GM21526 (cell line): ENCODE measurements at regions not wholly inside any gene's neighbourhood (a gene's known extent, or its start where the extent isn't known, plus 50 kb on each side); places are given as distances from the start of the nearest gene placed in this dataset.
"Not testable (repeated sequence)": the region's sequence is repeated elsewhere in the genome, so short reads cannot be mapped to it uniquely, and the experiment has no call there.

Experiments
- ATAC-seq: cut with Tn5 transposase; IDR thresholded peaks from one replicate; pipeline ENCODE4 v1.9.1; 2021; ENCODE audit warnings: moderate library complexity; ENCODE audit not compliant: unreplicated experiment, low FRiP score

GRCh38 chr14:38363217-38363616 is 107.3 kb upstream of the CLEC14A start:
- no peak for ATAC-seq

GRCh38 chr14:38357557-38357956 is 101.7 kb upstream of the CLEC14A start:
- ATAC-seq: no peak

- ATAC-seq: not testable (repeated sequence)
Observed at GRCh38 chr14:38355473-38355872, 99.6 kb upstream of the CLEC14A start.

- no peak for ATAC-seq
Observed at GRCh38 chr14:38350102-38350501, 94.2 kb upstream of the CLEC14A start.

GRCh38 chr14:38342803-38343202 is 86.9 kb upstream of the CLEC14A start:
- ATAC-seq: no peak

- no peak for ATAC-seq
Observed at GRCh38 chr14:38339696-38340095, 83.8 kb upstream of the CLEC14A start.

- no peak for ATAC-seq
Observed at GRCh38 chr14:38336298-38336697, 80.4 kb upstream of the CLEC14A start.

- no peak for ATAC-seq
Observed at GRCh38 chr14:38330275-38330674, 74.4 kb upstream of the CLEC14A start.

GRCh38 chr14:38329246-38329645 is 73.4 kb upstream of the CLEC14A start:
- no peak for ATAC-seq

GRCh38 chr14:38316922-38317321 is 61.0 kb upstream of the CLEC14A start:
- ATAC-seq: no peak

GRCh38 chr14:38311655-38312054 is 55.8 kb upstream of the CLEC14A start:
- no peak for ATAC-seq

- no peak for ATAC-seq
Observed at GRCh38 chr14:38310420-38310995, 54.6 kb upstream of the CLEC14A start.

- no peak for ATAC-seq
Observed at GRCh38 chr14:38309522-38310277, 53.8 kb upstream of the CLEC14A start.
